Hindlimb muscle (tissue), 1 donor: ENCODE measurements at regions not wholly inside any gene's neighbourhood (a gene's known extent, or its start where the extent isn't known, plus 50 kb on each side); places are given as distances from the start of the nearest gene placed in this dataset.

Source experiments
- DNase-seq: peaks from one replicate; pipeline ENCODE4 v3.0.0-alpha.2; 2013

GRCh38 chr22:44591146-44591790, 93.2 kb upstream of the RTL6 start:
- DNase-seq, result no peak

- no peak for DNase-seq
Measured at GRCh38 chr22:44590291-44590690, 92.3 kb upstream of the RTL6 start.

- DNase-seq, result no peak
Measured at GRCh38 chr22:44589831-44590230, 91.8 kb upstream of the RTL6 start.

- no peak for DNase-seq
Measured at GRCh38 chr22:44588348-44588747, 90.3 kb upstream of the RTL6 start.

- DNase-seq, result no peak
Measured at GRCh38 chr22:44587737-44588310, 89.8 kb upstream of the RTL6 start.

GRCh38 chr22:44586999-44587736, 89.1 kb upstream of the RTL6 start:
- DNase-seq, result no peak

- DNase-seq, result no peak
Measured at GRCh38 chr22:44586351-44586990, 88.4 kb upstream of the RTL6 start.

GRCh38 chr22:44585559-44586350, 87.7 kb upstream of the RTL6 start:
- no peak for DNase-seq

- DNase-seq, result no peak
Measured at GRCh38 chr22:44584256-44584902, 86.3 kb upstream of the RTL6 start.

GRCh38 chr22:44583854-44584253, 85.8 kb upstream of the RTL6 start:
- DNase-seq, result no peak

- DNase-seq, result no peak
Measured at GRCh38 chr22:44583061-44583760, 85.2 kb upstream of the RTL6 start.

GRCh38 chr22:44582016-44582415, 84.0 kb upstream of the RTL6 start:
- DNase-seq, result no peak

- no peak for DNase-seq
Measured at GRCh38 chr22:44581096-44581435, 83.0 kb upstream of the RTL6 start.

- DNase-seq, result no peak
Measured at GRCh38 chr22:44580176-44581095, 82.4 kb upstream of the RTL6 start.

GRCh38 chr22:44578516-44579230, 80.6 kb upstream of the RTL6 start:
- no peak for DNase-seq

GRCh38 chr22:44578110-44578457, 80.1 kb upstream of the RTL6 start:
- no peak for DNase-seq

GRCh38 chr22:44577391-44578109, 79.5 kb upstream of the RTL6 start:
- no peak for DNase-seq

- no peak for DNase-seq
Measured at GRCh38 chr22:44576311-44577260, 78.6 kb upstream of the RTL6 start.
